Mucosa of rectum (tissue), 2 donors: ENCODE measurements at regions not wholly inside any gene's neighbourhood (a gene's known extent, or its start where the extent isn't known, plus 50 kb on each side); places are given as distances from the start of the nearest gene placed in this dataset.
"Not testable (repeated sequence)": the region's sequence is repeated elsewhere in the genome, so short reads cannot be mapped to it uniquely, and the experiment has no call there.

Experiments
- H3K27ac ChIP-seq, 2 donors: one replicate each; pipeline ENCODE4 v1.7.0; 2013; ENCODE audit warnings: inconsistent platforms in 2 of 2, low read depth in 2 of 2, low read length in 2 of 2
- H3K27me3 ChIP-seq, 2 donors: one replicate each; pipeline ENCODE4 v1.7.0; 2013; ENCODE audit warnings: low read length in 2 of 2; ENCODE audit not compliant: control insufficient read depth in 2 of 2, insufficient read depth in 2 of 2
- H3K36me3 ChIP-seq, 2 donors: one replicate each; pipeline ENCODE4 v1.7.0; 2013; ENCODE audit warnings: low read length in 2 of 2; ENCODE audit not compliant: control insufficient read depth in 2 of 2, insufficient read depth in 2 of 2
- H3K4me1 ChIP-seq, 2 donors: one replicate each; pipeline ENCODE4 v1.7.0; 2013; ENCODE audit warnings: low read length in 2 of 2, mild to moderate bottlenecking in 1 of 2; ENCODE audit not compliant: control insufficient read depth in 2 of 2, insufficient read depth in 2 of 2
- H3K4me3 ChIP-seq, 2 donors: one replicate each; pipeline ENCODE4 v1.7.0; 2013; ENCODE audit warnings: low read length in 2 of 2
- H3K9ac ChIP-seq, 2 donors: one replicate each; pipeline ENCODE4 v1.7.0; 2013; ENCODE audit warnings: low read length in 2 of 2, low read depth in 1 of 2, mild to moderate bottlenecking in 1 of 2
- H3K9me3 ChIP-seq, 2 donors: one replicate each; pipeline ENCODE4 v1.7.0; 2013; ENCODE audit warnings: low read length in 2 of 2; ENCODE audit not compliant: control insufficient read depth in 2 of 2
- donor health status: healthy.
- donor health status: Normal muscosa, but diverticular disease.

DNA sequence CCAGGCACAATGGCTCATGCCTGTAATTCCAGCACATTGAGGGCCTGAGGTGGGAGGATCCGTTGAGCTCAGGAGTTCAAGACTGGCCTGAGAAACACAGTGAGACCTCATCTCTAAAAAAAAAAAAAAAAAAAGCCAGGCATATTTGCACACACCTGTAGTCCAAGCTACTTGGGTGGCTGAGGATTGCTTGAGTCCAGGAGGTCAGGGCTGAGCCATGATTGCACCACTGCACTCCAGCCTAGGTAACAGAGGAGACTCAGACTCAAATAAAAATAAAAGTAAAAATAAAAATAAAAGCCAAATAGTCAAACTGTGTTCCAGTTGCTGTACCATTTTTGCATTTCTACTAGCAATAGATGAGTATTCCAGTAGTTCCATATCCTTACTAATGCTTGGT is 616.0 kb downstream of the KIF4B start:
- no peaks in the 10 kb centered on the region for H3K36me3 ChIP-seq
- H3K4me1 ChIP-seq = peaks cover 5 to 19% of the 10 kb centered on the region in 2 donors
- no peak overlapping the region for H3K27ac ChIP-seq
- no peak overlapping the region for H3K4me3 ChIP-seq
- no peak overlapping the region for H3K9ac ChIP-seq
- H3K9me3 ChIP-seq = no peaks in the 10 kb centered on the region
- H3K27me3 ChIP-seq = no peaks in the 10 kb centered on the region

DNA sequence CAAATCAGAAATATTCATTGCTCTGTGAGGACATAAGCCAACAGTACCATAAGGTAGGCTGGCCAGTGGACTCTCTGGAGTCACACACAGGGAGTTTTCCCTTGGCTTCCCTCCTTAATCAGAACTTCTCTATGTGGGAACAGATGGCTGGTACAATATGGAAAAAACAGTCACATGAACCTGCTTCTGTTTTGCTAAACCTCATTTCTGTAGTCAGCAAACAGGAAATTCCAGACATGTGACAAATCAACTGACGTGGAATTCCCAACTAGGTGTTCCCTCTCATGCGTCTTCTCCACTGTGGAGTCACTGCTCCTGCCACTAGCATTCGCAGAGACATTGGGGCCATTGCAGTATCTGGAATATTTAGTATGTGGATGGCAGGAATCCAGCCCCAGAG is 617.6 kb downstream of the KIF4B start:
- Histone ChIP-seq H3K27me3 (no peaks in the 10 kb centered on the region), H3K27ac (no peak overlapping the region), H3K36me3 (no peaks in the 10 kb centered on the region), H3K9me3 (no peaks in the 10 kb centered on the region), H3K4me1 (peaks cover 0 to 10% of the 10 kb centered on the region in 2 donors), H3K4me3 (no peak overlapping the region), H3K9ac (no peak overlapping the region)

- H3K27me3 ChIP-seq = no peaks in the 10 kb centered on the region
- peaks cover 0 to 6% of the 10 kb centered on the region in 2 donors for H3K4me1 ChIP-seq
- no peak overlapping the region for H3K27ac ChIP-seq
- no peaks in the 10 kb centered on the region for H3K36me3 ChIP-seq
- no peaks in the 10 kb centered on the region for H3K9me3 ChIP-seq
- H3K9ac ChIP-seq = no peak overlapping the region
- no peak overlapping the region for H3K4me3 ChIP-seq
Measured at GRCh38 chr5:155633338-155633957, 619.9 kb downstream of the KIF4B start.

DNA sequence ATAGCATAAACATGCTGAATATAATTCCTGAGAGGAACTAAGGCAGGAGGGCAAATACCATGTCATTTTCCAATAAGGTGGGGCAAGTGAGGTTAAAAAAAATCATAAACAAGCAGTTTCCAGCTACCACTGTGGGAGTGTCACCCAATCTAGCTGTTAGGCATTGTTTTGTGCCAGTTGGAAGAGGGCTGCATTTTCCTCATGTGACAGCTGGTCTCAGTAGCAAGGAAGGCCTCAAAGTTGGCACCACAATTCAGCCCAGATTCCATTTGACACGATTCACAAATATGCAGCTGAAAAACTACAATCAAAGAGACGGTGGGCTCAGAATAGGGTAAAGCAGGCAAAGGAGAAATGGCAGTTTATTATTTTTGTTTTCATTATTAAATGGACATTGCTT is 636.1 kb downstream of the KIF4B start:
- H3K9ac ChIP-seq = no peak overlapping the region
- H3K4me1 ChIP-seq = no peaks in the 10 kb centered on the region
- H3K9me3 ChIP-seq = no peaks in the 10 kb centered on the region
- H3K27ac ChIP-seq = no peak overlapping the region
- H3K4me3 ChIP-seq = no peak overlapping the region
- H3K36me3 ChIP-seq = no peaks in the 10 kb centered on the region
- no peaks in the 10 kb centered on the region for H3K27me3 ChIP-seq

GRCh38 chr5:155655569-155655968 is 642.0 kb downstream of the KIF4B start:
- Histone ChIP-seq H3K27ac (no peak overlapping the region), H3K4me3 (no peak overlapping the region)

GRCh38 chr5:155661859-155662258 is 648.3 kb downstream of the KIF4B start:
- Histone ChIP-seq H3K9ac (no peak overlapping the region), H3K27ac (no peak overlapping the region), H3K4me3 (no peak overlapping the region), H3K4me1 (no peaks in the 10 kb centered on the region), H3K36me3 (no peaks in the 10 kb centered on the region), H3K9me3 (no peaks in the 10 kb centered on the region), H3K27me3 (no peaks in the 10 kb centered on the region)

More at GRCh38 chr5:155655569-155655968, 642.0 kb downstream of the KIF4B start:
- Histone ChIP-seq H3K4me1 (no peaks in the 10 kb centered on the region), H3K9ac (no peak overlapping the region), H3K9me3 (no peaks in the 10 kb centered on the region), H3K36me3 (no peaks in the 10 kb centered on the region), H3K27me3 (no peaks in the 10 kb centered on the region)

DNA sequence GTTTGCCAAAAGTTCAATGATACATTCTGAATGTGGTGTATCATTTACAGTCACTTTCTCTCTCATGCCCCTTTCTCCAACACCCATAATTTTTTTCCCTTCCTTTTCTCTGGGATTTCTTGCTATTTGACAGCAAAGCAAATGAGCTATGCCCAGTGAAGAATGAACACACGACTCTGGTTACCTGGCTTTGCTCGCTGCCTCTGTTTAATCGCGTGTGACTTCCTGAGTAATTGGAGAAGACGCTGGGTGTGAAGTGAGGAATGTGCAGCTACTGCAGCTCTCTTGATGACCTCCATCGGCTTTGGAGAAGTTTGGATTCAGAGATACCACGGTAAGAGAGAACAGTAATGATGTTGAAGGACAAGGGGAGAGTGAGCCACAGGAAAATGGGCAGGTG is 651.8 kb downstream of the KIF4B start:
- H3K27me3 ChIP-seq = no peaks in the 10 kb centered on the region
- no peak overlapping the region for H3K9ac ChIP-seq
- no peaks in the 10 kb centered on the region for H3K36me3 ChIP-seq
- no peak overlapping the region for H3K4me3 ChIP-seq
- no peaks in the 10 kb centered on the region for H3K9me3 ChIP-seq
- H3K4me1 ChIP-seq = no peaks in the 10 kb centered on the region
- no peak overlapping the region for H3K27ac ChIP-seq

DNA sequence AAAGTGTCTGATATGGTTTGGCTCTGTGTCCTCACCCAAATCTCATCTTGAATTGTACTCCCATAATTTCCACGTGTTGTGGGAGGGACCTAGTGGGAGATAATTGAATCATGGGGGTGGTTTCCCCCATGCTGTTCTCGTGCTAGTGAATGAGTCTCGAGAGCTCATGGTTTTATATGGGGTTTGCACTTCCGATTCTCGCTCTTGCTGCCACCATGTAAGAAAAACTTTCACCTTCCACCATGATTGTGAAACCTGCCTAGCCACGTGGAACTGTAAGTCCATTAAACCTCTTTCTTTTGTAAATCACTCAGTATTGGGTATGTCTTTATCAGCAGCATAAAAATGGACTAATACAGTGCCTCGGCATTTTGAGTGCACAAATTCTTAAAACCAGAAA is 655.0 kb upstream of the SGCD start:
- H3K4me1 ChIP-seq, H3K4me3 ChIP-seq, H3K9me3 ChIP-seq, H3K9ac ChIP-seq, H3K36me3 ChIP-seq, H3K27ac ChIP-seq, H3K27me3 ChIP-seq: not testable (repeated sequence)

DNA sequence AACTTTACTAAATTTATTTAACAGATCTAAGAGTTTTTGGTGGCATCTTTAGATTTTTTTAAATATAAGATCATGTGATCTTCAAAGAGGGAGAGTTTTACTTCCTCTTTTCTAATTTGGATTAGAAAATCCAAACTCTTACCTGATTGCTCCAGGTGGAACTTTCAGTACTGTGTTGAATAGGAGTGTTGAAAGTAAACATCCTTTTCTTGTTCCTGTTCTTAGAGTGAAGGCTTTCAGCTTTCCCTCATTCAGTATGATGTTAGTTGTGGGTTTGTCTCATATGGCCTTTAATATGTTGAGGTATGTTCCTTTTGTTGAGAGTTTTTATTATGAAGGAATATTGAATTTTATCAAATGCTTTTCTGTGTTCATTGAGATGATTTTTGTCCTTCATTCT is 650.0 kb upstream of the SGCD start:
- no peak overlapping the region for H3K9ac ChIP-seq
- no peak overlapping the region for H3K4me3 ChIP-seq
- H3K9me3 ChIP-seq = peaks cover 3 to 5% of the 10 kb centered on the region in 2 donors
- H3K4me1 ChIP-seq = peaks cover 0 to 9% of the 10 kb centered on the region in 2 donors
- no peaks in the 10 kb centered on the region for H3K27me3 ChIP-seq
- H3K27ac ChIP-seq = no peak overlapping the region
- no peaks in the 10 kb centered on the region for H3K36me3 ChIP-seq

DNA sequence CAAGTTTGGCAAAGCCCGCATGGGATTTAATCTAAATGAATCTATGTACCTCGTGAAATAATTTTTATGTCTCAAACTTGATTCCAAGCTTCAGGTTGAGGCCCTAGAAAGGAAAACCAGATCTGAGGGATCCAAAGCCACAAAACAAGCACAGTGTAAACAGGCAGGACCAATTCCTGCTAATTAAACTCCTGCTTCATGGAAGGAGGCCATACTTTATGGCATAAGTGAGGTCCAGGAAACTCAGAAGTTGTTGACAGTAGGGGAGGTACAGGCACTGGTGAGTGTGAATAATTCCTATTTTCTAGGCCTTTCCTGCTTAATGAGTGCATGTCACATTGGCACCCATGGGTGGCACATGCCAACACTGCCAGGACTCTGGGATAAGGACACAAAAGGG is 648.6 kb upstream of the SGCD start:
- Histone ChIP-seq H3K27me3 (no peaks in the 10 kb centered on the region), H3K27ac (no peak overlapping the region), H3K9me3 (peaks cover 3 to 5% of the 10 kb centered on the region in 2 donors), H3K36me3 (no peaks in the 10 kb centered on the region), H3K4me3 (no peak overlapping the region), H3K4me1 (peaks cover 0 to 9% of the 10 kb centered on the region in 2 donors), H3K9ac (no peak overlapping the region)

DNA sequence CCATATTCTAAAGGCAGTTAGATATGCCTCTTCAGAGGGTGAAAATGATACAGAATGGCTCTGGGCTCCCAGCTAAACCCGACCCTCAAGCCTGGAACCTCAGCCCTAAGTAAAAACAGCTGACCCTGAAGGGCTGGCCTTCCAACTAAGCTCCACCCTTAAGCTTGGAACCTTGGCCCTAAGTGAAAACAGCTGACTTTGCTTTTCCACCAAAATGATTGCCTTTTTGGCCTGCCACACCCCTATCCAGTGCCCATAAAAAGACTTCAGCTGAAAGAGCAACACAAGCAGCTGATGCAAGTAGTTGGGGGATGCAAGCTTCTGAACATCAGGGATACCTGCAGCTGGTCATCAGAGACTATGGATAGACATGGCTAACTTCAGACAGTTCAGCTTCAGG is 647.4 kb upstream of the SGCD start:
- Histone ChIP-seq H3K27me3 (no peaks in the 10 kb centered on the region), H3K4me3 (no peak overlapping the region), H3K36me3 (no peaks in the 10 kb centered on the region), H3K27ac (no peak overlapping the region), H3K9ac (no peak overlapping the region), H3K9me3 (peaks cover 3 to 5% of the 10 kb centered on the region in 2 donors), H3K4me1 (peaks cover 0 to 9% of the 10 kb centered on the region in 2 donors)
